Heart left ventricle (tissue), 16 donors: ENCODE measurements at regions not wholly inside any gene's neighbourhood (a gene's known extent, or its start where the extent isn't known, plus 50 kb on each side); places are given as distances from the start of the nearest gene placed in this dataset.
"Not testable (repeated sequence)": the region's sequence is repeated elsewhere in the genome, so short reads cannot be mapped to it uniquely, and the experiment has no call there.

Experiments
- ATAC-seq, 4 donors: fragments of 200-7000 bp; cut with Tn5 transposase; one replicate each; pipeline ENCODE4 v1.9.1; 2020 to 2022; ENCODE audit warnings: moderate library complexity in 4 of 4, mild to moderate bottlenecking in 3 of 4, moderate number of reproducible peaks in 1 of 4
- DNase-seq, 5 donors: peaks; one replicate each; pipeline ENCODE4 v3.0.0-alpha.2; 2020
- H3K27ac ChIP-seq, 12 donors: fragments of 200-600 bp; sonication (generic) in 4 of 12; one replicate each; pipeline versions ENCODE4 v1.5.0 to v1.8.0; 2016 to 2022; ENCODE audit warnings: mild to moderate bottlenecking in 2 of 12
- H3K27me3 ChIP-seq, 9 donors: fragments of 200-600 bp; sonication (generic) in 2 of 9; one replicate each; pipeline versions ENCODE4 v1.5.1 to v1.8.0; 2016 to 2022; ENCODE audit warnings: mild to moderate bottlenecking in 3 of 9
- H3K36me3 ChIP-seq, 9 donors: fragments of 200-600 bp; sonication (generic) in 2 of 9; one replicate each; pipeline versions ENCODE4 v1.5.0 to v1.8.0; 2018 to 2022; ENCODE audit warnings: mild to moderate bottlenecking in 2 of 9
- H3K4me1 ChIP-seq, 12 donors: fragments of 200-600 bp; sonication (generic) in 4 of 12; one replicate each; pipeline versions ENCODE4 v1.5.0 to v1.8.0; 2016 to 2022; ENCODE audit warnings: mild to moderate bottlenecking in 3 of 12
- H3K4me3 ChIP-seq, 12 donors: fragments of 200-600 bp; sonication (generic) in 4 of 12; one replicate each; pipeline versions ENCODE4 v1.5.0 to v1.8.0; 2017 to 2022; ENCODE audit warnings: mild to moderate bottlenecking in 9 of 12, moderate library complexity in 4 of 12
- H3K9me3 ChIP-seq, 12 donors: fragments of 200-600 bp; sonication (generic) in 4 of 12; one replicate each; pipeline versions ENCODE4 v1.5.0 to v1.8.0; 2016 to 2022; ENCODE audit warnings: mild to moderate bottlenecking in 1 of 12
- CTCF ChIP-seq, 12 donors: fragments of 200-600 bp; sonication (generic) in 4 of 12; IDR thresholded peaks; one replicate each; pipeline versions ENCODE4 v1.5.0 to v1.8.0; 2018 to 2022; ENCODE audit warnings: antibody characterized with exemption in 12 of 12, mild to moderate bottlenecking in 5 of 12
- POLR2A ChIP-seq, 2 donors: fragments of 450-650 bp; IDR thresholded peaks; one replicate each; pipeline ENCODE4 v1.6.1; 2017; ENCODE audit warnings: antibody characterized with exemption in 2 of 2, mild to moderate bottlenecking in 2 of 2, moderate library complexity in 2 of 2
- WGBS, 4 donors: extraction: QIAGEN DNeasy Blood & Tissue Kit in 2 of 4; methylation state at CpG; one replicate each; pipeline versions ENCODE4 v1.1.5 to v1.1.7; 2013 to 2018; 5-methylcytosine and 5-hydroxymethylcytosine counted together
- intact Hi-C, 10 donors: fragments of 100-400 bp; cut with DNase I; formaldehyde crosslinking; loops; one replicate each; pipeline versions ENCODE4 v1.11.1 to v1.14.2; 2022
- donor health status: ischemic (EF 13 %, LVEDD 7.1; RV severe dilation, severe dysfunction).
- donor health status: healthy with polysubstance abuse.
- donor health status: DM: no; HTN: yes; CAD: no.
- donor health status: DM: no; HTN: no; CAD: no.
- donor health status: ischemic (EF 25% LVEDD 6.9; RV normal size, moderate dysfunction).
- donor health status: ischemic (EF 25% LVEDD 5.7; RV mildly dilated, moderate dysfunction).
- donor health status: healthy.
- donor health status: DM: yes; HTN: yes; CAD: no.
- donor health status: ischemic (EF 35%, LVEDD 5.7; RV mildly dilated, moderate dysfunction).
- donor health status: nonischemic (EF 11% LVEDD 7.7; RV severe dilation, severe dysfunction).
- donor health status: DM: yes; HTN: yes; CAD: no.
- donor health status: PGD.
- donor health status: ischemic (EF 29% LVEDD 5.4; RV normal size, mild dysfunction).
- donor health status: nonischemic (EF 23%, LVEDD 6.1; RV moderate dilation, normal function).

DNA sequence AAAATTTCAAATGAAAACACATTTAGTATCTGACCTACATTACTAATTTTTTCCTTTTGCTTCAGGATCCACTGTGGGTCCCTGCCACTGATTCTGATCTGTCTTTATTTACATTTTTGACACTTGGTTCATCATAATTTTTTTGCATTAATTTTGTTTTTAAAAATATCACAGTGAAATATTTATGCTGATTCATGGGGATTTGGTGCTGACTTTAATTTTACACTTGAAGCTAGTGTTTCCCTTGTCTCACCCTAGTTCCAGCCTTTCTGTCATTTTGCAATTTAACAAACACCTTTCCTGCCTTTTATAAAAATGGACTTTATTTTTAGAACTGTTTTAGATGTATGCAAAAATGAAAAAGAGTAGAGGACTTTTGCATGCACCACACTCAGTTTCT, 111.9 kb upstream of the MARCHF11 start:
- no peaks in the 10 kb centered on the region for H3K27me3 ChIP-seq
- no peaks in the 10 kb centered on the region for H3K4me1 ChIP-seq
- H3K9me3 ChIP-seq: peaks cover 0 to 12% (median 1%) of the 10 kb centered on the region in 12 donors
- no peak overlapping the region for H3K4me3 ChIP-seq
- no peak overlapping the region for H3K27ac ChIP-seq
- ATAC-seq (no peak), DNase-seq (no peak)
- TF ChIP-seq CTCF (IDR thresholded peaks at IDR 0.05) (no peak), POLR2A (IDR thresholded peaks at IDR 0.05) (no peak)
- H3K36me3 ChIP-seq: no peaks in the 10 kb centered on the region
- intact Hi-C loops: no loop called here

- no peaks in the 10 kb centered on the region for H3K36me3 ChIP-seq
Observed at GRCh38 chr5:16283791-16284190, 104.2 kb upstream of the MARCHF11 start.

GRCh38 chr5:16276859-16277258, 97.3 kb upstream of the MARCHF11 start:
- H3K4me1 ChIP-seq, H3K36me3 ChIP-seq, intact Hi-C loops, H3K4me3 ChIP-seq, ATAC-seq, H3K27ac ChIP-seq, DNase-seq, H3K27me3 ChIP-seq: not testable (repeated sequence)
- H3K9me3 ChIP-seq: peaks cover 0 to 11% (median 0%) of the 10 kb centered on the region in 12 donors
- WGBS, 4 donors: 93 to 100% (median 95%) methylated on average over 1 to 28 of the region's 28 CpGs

More at GRCh38 chr5:16283791-16284190, 104.2 kb upstream of the MARCHF11 start:
- H3K4me1 ChIP-seq: no peaks in the 10 kb centered on the region
- peaks cover 0 to 6% (median 0%) of the 10 kb centered on the region in 12 donors for H3K9me3 ChIP-seq
- intact Hi-C loops: no loop called here
- H3K27ac ChIP-seq: no peak overlapping the region
- 52 to 73% (median 63%) methylated on average over 1 of the region's 1 CpG for WGBS, 4 donors
- H3K27me3 ChIP-seq: no peaks in the 10 kb centered on the region
- ATAC-seq: no peak
- no peak for DNase-seq
- TF ChIP-seq CTCF (IDR thresholded peaks at IDR 0.05) (no peak), POLR2A (IDR thresholded peaks at IDR 0.05) (no peak)
- no peak overlapping the region for H3K4me3 ChIP-seq

GRCh38 chr5:16271851-16272250, 92.3 kb upstream of the MARCHF11 start:
- no peak overlapping the region for H3K27ac ChIP-seq
- ATAC-seq (no peak), DNase-seq (no peak)
- H3K9me3 ChIP-seq: no peaks in the 10 kb centered on the region
- intact Hi-C loops: no loop called here
- H3K4me3 ChIP-seq: no peak overlapping the region
- H3K4me1 ChIP-seq: no peaks in the 10 kb centered on the region
- WGBS, 4 donors: 76 to 84% (median 82%) methylated on average over 3 of the region's 3 CpGs
- no peaks in the 10 kb centered on the region for H3K36me3 ChIP-seq
- no peaks in the 10 kb centered on the region for H3K27me3 ChIP-seq
- TF ChIP-seq CTCF (IDR thresholded peaks at IDR 0.05) (no peak), POLR2A (IDR thresholded peaks at IDR 0.05) (no peak)

DNA sequence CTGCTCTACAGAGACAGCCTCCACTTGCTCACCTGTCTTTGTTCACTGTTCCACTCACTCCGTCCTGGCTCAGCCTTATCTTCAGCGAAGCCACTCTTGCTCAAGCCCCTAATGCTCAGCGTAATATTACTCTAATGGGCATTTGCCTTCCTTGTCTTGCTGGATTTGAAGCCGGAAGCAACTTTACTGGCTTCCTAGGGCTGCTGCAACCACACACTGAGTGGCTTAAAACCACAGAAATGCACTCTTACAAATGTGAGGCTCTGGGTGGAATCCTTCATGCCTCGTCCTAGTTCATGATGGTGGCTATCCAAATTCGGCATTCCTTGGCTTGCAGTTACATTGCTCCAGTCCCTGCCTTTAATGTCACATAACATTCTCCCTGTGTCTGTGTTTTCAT, 85.5 kb upstream of the MARCHF11 start:
- TF ChIP-seq CTCF (IDR thresholded peaks at IDR 0.05) (no peak), POLR2A (IDR thresholded peaks at IDR 0.05) (no peak)
- Histone ChIP-seq H3K27me3 (no peaks in the 10 kb centered on the region), H3K9me3 (no peaks in the 10 kb centered on the region), H3K36me3 (no peaks in the 10 kb centered on the region), H3K27ac (no peak overlapping the region), H3K4me1 (no peaks in the 10 kb centered on the region), H3K4me3 (no peak overlapping the region)
- 73 to 89% (median 84%) methylated on average over 6 of the region's 6 CpGs for WGBS, 4 donors
- intact Hi-C loops: no loop called here
- ATAC-seq: no peak
- DNase-seq: no peak
